Astrocyte of the cerebellum (primary cell): ENCODE measurements at regions not wholly inside any gene's neighbourhood (a gene's known extent, or its start where the extent isn't known, plus 50 kb on each side); places are given as distances from the start of the nearest gene placed in this dataset.
"Not testable (repeated sequence)": the region's sequence is repeated elsewhere in the genome, so short reads cannot be mapped to it uniquely, and the experiment has no call there.

Experiments
- DNase-seq: peaks from one replicate; pipeline ENCODE4 v3.0.0-alpha.2; 2011; ENCODE audit warnings: low read depth
- H3K4me3 ChIP-seq: 2 replicates; pipeline ENCODE4 v1.5.1; 2011; ENCODE audit warnings: mild to moderate bottlenecking, low read depth, low read length, moderate library complexity
- CTCF ChIP-seq: IDR thresholded peaks from 2 replicates; pipeline ENCODE4 v1.5.1; 2012; ENCODE audit warnings: low read length, low read depth, moderate library complexity, mild to moderate bottlenecking; ENCODE audit errors: missing control alignments
- in situ Hi-C: cut with HindIII; loops from 2 replicates; pipeline ENCODE4 v1.10.0; 2017; ENCODE audit warnings: low sequenced_read_pairs

GRCh38 chr9:102435427-102435826, 559.7 kb upstream of the CYLC2 start:
- in situ Hi-C loops: no loop called here

GRCh38 chr9:102434545-102434944, 560.6 kb upstream of the CYLC2 start:
- no peak for DNase-seq
- TF ChIP-seq CTCF: no peak
- in situ Hi-C loops: no loop called here
- no peak overlapping the region for H3K4me3 ChIP-seq

More at GRCh38 chr9:102435427-102435826, 559.7 kb upstream of the CYLC2 start:
- no peak overlapping the region for H3K4me3 ChIP-seq
- DNase-seq: no peak
- no peak for TF ChIP-seq CTCF

GRCh38 chr9:102428305-102428704, 566.8 kb upstream of the CYLC2 start:
- no peak overlapping the region for H3K4me3 ChIP-seq
- no peak for DNase-seq
- in situ Hi-C loops: no loop called here
- no peak for TF ChIP-seq CTCF

GRCh38 chr9:102416251-102416650, 578.9 kb upstream of the CYLC2 start:
- in situ Hi-C loops, DNase-seq, H3K4me3 ChIP-seq: not testable (repeated sequence)

- in situ Hi-C loops: no loop called here
- H3K4me3 ChIP-seq: no peak overlapping the region
- no peak for TF ChIP-seq CTCF
- no peak for DNase-seq
Observed at GRCh38 chr9:102405218-102405867, 589.8 kb upstream of the CYLC2 start.

GRCh38 chr9:102403514-102403913, 591.6 kb upstream of the CYLC2 start:
- TF ChIP-seq CTCF: no peak
- no peak overlapping the region for H3K4me3 ChIP-seq
- in situ Hi-C loops: no loop called here
- DNase-seq: no peak

GRCh38 chr9:102398205-102398604, 596.9 kb upstream of the CYLC2 start:
- no peak overlapping the region for H3K4me3 ChIP-seq
- no peak for TF ChIP-seq CTCF
- in situ Hi-C loops: no loop called here
- no peak for DNase-seq

- DNase-seq, H3K4me3 ChIP-seq, in situ Hi-C loops: not testable (repeated sequence)
Observed at GRCh38 chr9:102385620-102386019, 609.5 kb upstream of the CYLC2 start.
